ENCODE measurements at regions not wholly inside any gene's neighbourhood (a gene's known extent, or its start where the extent isn't known, plus 50 kb on each side); places are given as distances from the start of the nearest gene placed in this dataset.

DNA sequence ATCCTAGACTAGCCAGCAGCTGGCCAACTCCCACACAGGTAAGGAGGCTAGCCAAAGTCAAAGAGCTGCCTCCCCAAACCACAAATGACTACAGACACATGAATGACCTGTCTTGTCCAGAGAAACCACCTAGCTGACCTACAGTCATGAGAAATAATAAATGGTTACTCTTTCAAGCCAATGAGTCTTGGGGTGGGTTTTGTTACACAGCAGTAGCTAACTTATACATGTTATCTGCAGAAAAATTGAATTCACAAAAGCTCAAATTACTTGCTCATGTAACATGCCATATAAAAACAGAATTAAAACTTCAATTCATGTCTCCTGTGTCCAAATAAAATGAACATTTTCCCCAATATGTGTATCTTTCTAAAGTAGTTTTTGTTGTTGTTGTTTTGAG, 307.4 kb upstream of the NR2F2 start:
- intact Hi-C loops (cut with micrococcal nuclease), result no loop called here
- Histone ChIP-seq H3K27me3 (ENCODE audit: low read depth) (no peaks in the 10 kb centered on the region), H3K27ac (replicated peaks) (no peak overlapping the region), H3K4me1 (no peaks in the 10 kb centered on the region), H3K9me3 (replicated peaks) (peaks cover 4% of the 10 kb centered on the region), H3K36me3 (no peaks in the 10 kb centered on the region), H3K4me3 (no peak overlapping the region)
- DNase-seq, result no peak
- TF ChIP-seq, protein P1, sequence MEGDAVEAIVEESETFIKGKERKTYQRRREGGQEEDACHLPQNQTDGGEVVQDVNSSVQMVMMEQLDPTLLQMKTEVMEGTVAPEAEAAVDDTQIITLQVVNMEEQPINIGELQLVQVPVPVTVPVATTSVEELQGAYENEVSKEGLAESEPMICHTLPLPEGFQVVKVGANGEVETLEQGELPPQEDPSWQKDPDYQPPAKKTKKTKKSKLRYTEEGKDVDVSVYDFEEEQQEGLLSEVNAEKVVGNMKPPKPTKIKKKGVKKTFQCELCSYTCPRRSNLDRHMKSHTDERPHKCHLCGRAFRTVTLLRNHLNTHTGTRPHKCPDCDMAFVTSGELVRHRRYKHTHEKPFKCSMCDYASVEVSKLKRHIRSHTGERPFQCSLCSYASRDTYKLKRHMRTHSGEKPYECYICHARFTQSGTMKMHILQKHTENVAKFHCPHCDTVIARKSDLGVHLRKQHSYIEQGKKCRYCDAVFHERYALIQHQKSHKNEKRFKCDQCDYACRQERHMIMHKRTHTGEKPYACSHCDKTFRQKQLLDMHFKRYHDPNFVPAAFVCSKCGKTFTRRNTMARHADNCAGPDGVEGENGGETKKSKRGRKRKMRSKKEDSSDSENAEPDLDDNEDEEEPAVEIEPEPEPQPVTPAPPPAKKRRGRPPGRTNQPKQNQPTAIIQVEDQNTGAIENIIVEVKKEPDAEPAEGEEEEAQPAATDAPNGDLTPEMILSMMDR (IDR thresholded peaks at IDR 0.05; ENCODE audit: borderline replicate concordance), result no peak

GRCh38 chr15:96027501-96027900, 303.0 kb upstream of the NR2F2 start:
- intact Hi-C loops (cut with micrococcal nuclease), result no loop called here

DNA sequence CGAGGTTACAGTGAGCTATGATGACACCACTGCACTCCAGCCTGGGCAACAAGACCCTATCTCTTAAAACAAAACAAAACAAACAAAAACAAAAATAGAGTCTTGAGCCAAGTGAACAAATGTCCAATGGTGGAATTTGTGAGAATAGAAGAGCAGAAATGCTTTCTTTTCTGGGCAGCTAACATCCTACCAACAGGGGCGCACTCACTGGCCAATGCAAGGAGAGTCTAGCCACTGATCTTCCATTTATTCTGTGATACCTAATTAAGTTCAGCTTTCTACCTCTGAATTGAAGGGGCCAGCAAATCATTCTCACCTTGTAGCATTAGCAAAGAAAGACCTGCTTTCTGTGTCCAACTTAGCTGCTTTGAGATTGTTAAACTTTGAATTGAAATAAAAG, 301.9 kb upstream of the NR2F2 start:
- intact Hi-C loops (cut with micrococcal nuclease), result no loop called here
- Histone ChIP-seq H3K9me3 (replicated peaks) (no peaks in the 10 kb centered on the region), H3K36me3 (no peaks in the 10 kb centered on the region), H3K27me3 (ENCODE audit: low read depth) (no peaks in the 10 kb centered on the region), H3K27ac (replicated peaks) (no peak overlapping the region), H3K4me1 (no peaks in the 10 kb centered on the region), H3K4me3 (no peak overlapping the region)
- no peak for DNase-seq
- TF ChIP-seq, protein P1 (IDR thresholded peaks at IDR 0.05; ENCODE audit: borderline replicate concordance), result no peak

More at GRCh38 chr15:96027501-96027900, 303.0 kb upstream of the NR2F2 start:
- Histone ChIP-seq H3K27me3 (ENCODE audit: low read depth) (no peaks in the 10 kb centered on the region), H3K9me3 (replicated peaks) (peaks cover 4% of the 10 kb centered on the region), H3K27ac (replicated peaks) (no peak overlapping the region), H3K36me3 (no peaks in the 10 kb centered on the region), H3K4me3 (no peak overlapping the region), H3K4me1 (no peaks in the 10 kb centered on the region)
- DNase-seq, result no peak
- TF ChIP-seq, protein P1 (IDR thresholded peaks at IDR 0.05; ENCODE audit: borderline replicate concordance), result no peak

- Histone ChIP-seq H3K4me1 (no peaks in the 10 kb centered on the region), H3K4me3 (no peak overlapping the region), H3K36me3 (no peaks in the 10 kb centered on the region), H3K9me3 (replicated peaks) (no peaks in the 10 kb centered on the region), H3K27ac (replicated peaks) (no peak overlapping the region), H3K27me3 (ENCODE audit: low read depth) (no peaks in the 10 kb centered on the region)
- TF ChIP-seq, protein P1 (IDR thresholded peaks at IDR 0.05; ENCODE audit: borderline replicate concordance), result no peak
- intact Hi-C loops (cut with micrococcal nuclease), result no loop called here
- DNase-seq, result no peak
These were observed 301.3 kb upstream of the NR2F2 start for GRCh38 chr15:96029172-96029571.

GRCh38 chr15:96031426-96032110, 298.9 kb upstream of the NR2F2 start:
- peaks cover 2% of the 10 kb centered on the region for H3K27me3 ChIP-seq (ENCODE audit: low read depth)
- no peak overlapping the region for H3K27ac ChIP-seq (replicated peaks)
- no peaks in the 10 kb centered on the region for H3K4me1 ChIP-seq
- TF ChIP-seq, protein P1 (IDR thresholded peaks at IDR 0.05; ENCODE audit: borderline replicate concordance), result no peak
- intact Hi-C loops (cut with micrococcal nuclease), result no loop called here
- no peaks in the 10 kb centered on the region for H3K9me3 ChIP-seq (replicated peaks)
- DNase-seq, result no peak
- H3K36me3 ChIP-seq, result no peaks in the 10 kb centered on the region
- H3K4me3 ChIP-seq, result no peak overlapping the region

Data from left ventricle myocardium inferior (tissue), 1 donor.